Activated CD4-positive, alpha-beta T cell treated with anti-CD3 and anti-CD28 coated beads, Interleukin-2, amount 10 ng/mL, durations not matched to agents 24 days and 14 days (primary cell): ENCODE measurements at regions not wholly inside any gene's neighbourhood (a gene's known extent, or its start where the extent isn't known, plus 50 kb on each side); places are given as distances from the start of the nearest gene placed in this dataset.
"Not testable (repeated sequence)": the region's sequence is repeated elsewhere in the genome, so short reads cannot be mapped to it uniquely, and the experiment has no call there.

Source experiments
- DNase-seq: peaks from one replicate; pipeline ENCODE4 v3.0.0; 2022
- H3K27ac Mint-ChIP-seq: one replicate; pipeline ENCODE4 v1.8.0; 2022; ENCODE audit warnings: mild to moderate bottlenecking, mixed read lengths
- H3K27me3 Mint-ChIP-seq: one replicate; pipeline ENCODE4 v1.8.0; 2022; ENCODE audit warnings: mixed read lengths
- H3K36me3 Mint-ChIP-seq: one replicate; pipeline ENCODE4 v1.8.0; 2022; ENCODE audit warnings: low read depth, mild to moderate bottlenecking, mixed read lengths
- H3K4me1 Mint-ChIP-seq: one replicate; pipeline ENCODE4 v1.8.0; 2021; ENCODE audit warnings: mixed read lengths
- H3K4me3 Mint-ChIP-seq: one replicate; pipeline ENCODE4 v1.8.0; 2022; ENCODE audit warnings: mild to moderate bottlenecking, moderate library complexity, mixed read lengths
- H3K9me3 Mint-ChIP-seq: one replicate; pipeline ENCODE4 v1.8.0; 2021; ENCODE audit warnings: mixed read lengths
- intact Hi-C: fragments of 100-400 bp; cut with micrococcal nuclease; formaldehyde crosslinking; loops from one replicate; pipeline ENCODE4 v1.15.1; 2023

GRCh38 chr7:49438281-49438680 lies 335.2 kb upstream of the VWC2 start:
- intact Hi-C loops, result no loop called here
- DNase-seq, result no peak
- H3K9me3 Mint-ChIP-seq, result no peaks in the 10 kb centered on the region
- H3K4me1 Mint-ChIP-seq, result no peaks in the 10 kb centered on the region
- no peaks in the 10 kb centered on the region for H3K36me3 Mint-ChIP-seq
- H3K27ac Mint-ChIP-seq, result no peak overlapping the region
- H3K4me3 Mint-ChIP-seq, result no peak overlapping the region
- no peaks in the 10 kb centered on the region for H3K27me3 Mint-ChIP-seq

DNA sequence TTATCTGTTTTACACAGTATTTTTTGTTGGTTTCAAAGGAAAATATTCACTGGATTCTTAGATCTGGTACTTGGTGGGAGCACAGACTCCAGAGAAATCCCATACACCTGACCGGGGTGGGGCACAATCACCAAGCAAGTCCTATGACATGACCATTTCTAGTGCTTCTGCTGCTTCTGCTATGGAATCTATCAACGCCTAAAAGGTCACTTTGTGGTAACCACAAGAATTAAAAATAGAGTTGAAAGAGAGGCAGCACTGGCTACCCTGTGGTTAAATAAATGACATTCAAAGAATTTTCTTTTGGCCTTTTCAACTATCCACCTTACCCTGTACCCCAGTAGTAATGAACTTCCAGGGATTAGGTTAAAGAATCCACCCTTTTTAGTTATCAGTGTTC lies 329.9 kb upstream of the VWC2 start:
- no peaks in the 10 kb centered on the region for H3K27me3 Mint-ChIP-seq

DNA sequence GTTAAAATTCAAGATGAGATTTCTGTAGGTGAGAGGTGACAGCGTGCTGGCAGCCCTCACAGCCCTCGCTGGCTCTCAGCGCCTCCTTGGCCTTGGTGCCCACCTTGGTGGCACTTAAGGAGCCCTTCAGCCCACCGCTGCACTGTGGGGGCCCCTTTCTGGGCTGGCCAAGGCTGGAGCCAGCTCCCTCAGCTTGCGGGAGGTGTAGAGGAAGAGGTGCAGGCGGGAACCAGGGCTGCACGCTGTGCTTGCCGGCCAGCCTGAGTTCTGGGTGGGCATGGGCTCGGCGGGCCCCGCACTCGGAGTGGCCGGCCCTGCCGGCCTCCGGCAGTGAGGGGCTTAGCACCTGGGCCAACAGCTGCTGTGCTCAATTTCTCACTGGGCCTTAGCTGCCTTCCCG lies 320.0 kb upstream of the VWC2 start:
- Mint-ChIP-seq H3K9me3 (no peaks in the 10 kb centered on the region), H3K36me3 (no peaks in the 10 kb centered on the region), H3K4me1 (no peaks in the 10 kb centered on the region), H3K4me3 (no peak overlapping the region), H3K27me3 (no peaks in the 10 kb centered on the region), H3K27ac (no peak overlapping the region)
- DNase-seq, result no peak
- intact Hi-C loops, result no loop called here

More for the DNA sequence above, 329.9 kb upstream of the VWC2 start:
- intact Hi-C loops, result no loop called here
- Mint-ChIP-seq H3K36me3 (no peaks in the 10 kb centered on the region), H3K4me3 (no peak overlapping the region), H3K9me3 (no peaks in the 10 kb centered on the region), H3K27ac (no peak overlapping the region), H3K4me1 (no peaks in the 10 kb centered on the region)
- DNase-seq, result no peak

DNA sequence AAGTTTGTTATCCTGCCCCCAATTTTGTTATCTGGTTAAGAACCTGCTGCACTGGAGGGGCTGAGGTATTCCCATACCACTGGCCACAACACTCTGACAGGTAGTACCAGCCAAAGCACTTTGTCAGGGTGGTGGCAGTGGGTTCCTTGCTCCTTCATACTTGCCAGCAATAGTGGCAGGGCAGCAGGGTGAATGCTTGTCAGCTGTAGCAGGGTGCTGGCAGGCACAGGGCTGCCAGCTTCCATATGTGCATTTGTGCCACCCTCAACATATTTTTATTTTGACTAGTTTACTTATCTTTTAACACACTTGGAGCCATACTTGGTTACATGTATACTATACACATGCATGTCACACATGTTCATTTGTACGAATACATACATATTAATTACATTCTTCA lies 294.0 kb upstream of the VWC2 start:
- H3K27me3 Mint-ChIP-seq, result no peaks in the 10 kb centered on the region
- DNase-seq, result no peak
- H3K4me3 Mint-ChIP-seq, result no peak overlapping the region
- H3K27ac Mint-ChIP-seq, result no peak overlapping the region
- no peaks in the 10 kb centered on the region for H3K9me3 Mint-ChIP-seq
- no peaks in the 10 kb centered on the region for H3K4me1 Mint-ChIP-seq
- intact Hi-C loops, result no loop called here
- no peaks in the 10 kb centered on the region for H3K36me3 Mint-ChIP-seq

GRCh38 chr7:49479936-49480544 lies 293.4 kb upstream of the VWC2 start:
- H3K4me3 Mint-ChIP-seq, result no peak overlapping the region
- no peak for DNase-seq
- intact Hi-C loops, result no loop called here
- H3K27me3 Mint-ChIP-seq, result no peaks in the 10 kb centered on the region
- H3K36me3 Mint-ChIP-seq, result no peaks in the 10 kb centered on the region
- H3K4me1 Mint-ChIP-seq, result no peaks in the 10 kb centered on the region
- no peaks in the 10 kb centered on the region for H3K9me3 Mint-ChIP-seq
- H3K27ac Mint-ChIP-seq, result no peak overlapping the region

DNA sequence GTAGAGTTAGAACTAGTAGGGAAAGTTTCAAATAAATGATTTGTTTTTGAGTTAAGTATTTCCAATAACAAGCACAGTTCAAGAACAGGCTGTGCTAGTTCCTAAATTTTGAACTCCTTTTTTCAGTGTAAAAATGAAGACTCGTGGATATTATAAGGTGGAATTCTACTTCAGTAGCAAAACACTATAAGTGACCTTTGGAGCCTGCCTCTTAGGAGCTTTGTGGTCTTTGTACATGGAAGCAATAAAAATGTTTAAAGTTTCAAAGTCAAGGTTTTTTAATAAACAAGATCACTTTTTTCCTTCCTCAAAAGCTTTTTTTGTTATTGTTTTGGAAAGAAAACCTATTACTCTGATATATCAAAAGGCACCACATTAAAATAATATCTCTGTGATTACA lies 292.4 kb upstream of the VWC2 start:
- no peak overlapping the region for H3K27ac Mint-ChIP-seq
- H3K4me3 Mint-ChIP-seq, result no peak overlapping the region
- intact Hi-C loops, result no loop called here
- no peak for DNase-seq
- no peaks in the 10 kb centered on the region for H3K27me3 Mint-ChIP-seq
- no peaks in the 10 kb centered on the region for H3K36me3 Mint-ChIP-seq
- no peaks in the 10 kb centered on the region for H3K4me1 Mint-ChIP-seq
- H3K9me3 Mint-ChIP-seq, result no peaks in the 10 kb centered on the region

DNA sequence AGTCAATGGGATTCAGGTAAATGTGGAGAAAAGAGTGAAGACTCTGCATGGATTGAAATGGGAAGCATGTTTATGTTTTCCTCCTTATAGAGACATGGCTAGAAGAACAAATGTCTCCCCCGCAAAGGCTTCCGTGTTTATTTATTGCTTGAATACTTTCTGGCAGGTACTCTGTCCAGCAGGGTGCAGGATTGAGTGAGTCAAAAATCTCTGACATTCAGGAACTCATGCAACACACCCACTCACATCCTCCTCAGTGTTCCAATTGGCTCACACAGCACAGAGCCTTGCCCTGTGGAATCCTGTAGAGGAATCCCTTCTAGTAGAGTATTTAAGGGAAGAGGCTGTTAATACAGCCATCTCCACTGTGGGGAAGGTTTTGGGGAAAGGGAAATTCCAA lies 290.3 kb upstream of the VWC2 start:
- H3K4me1 Mint-ChIP-seq, result no peaks in the 10 kb centered on the region
- no peak for DNase-seq
- no peak overlapping the region for H3K27ac Mint-ChIP-seq
- H3K27me3 Mint-ChIP-seq, result no peaks in the 10 kb centered on the region
- H3K36me3 Mint-ChIP-seq, result no peaks in the 10 kb centered on the region
- H3K9me3 Mint-ChIP-seq, result no peaks in the 10 kb centered on the region
- intact Hi-C loops, result no loop called here
- H3K4me3 Mint-ChIP-seq, result no peak overlapping the region

- Mint-ChIP-seq H3K27me3 (no peaks in the 10 kb centered on the region), H3K4me1 (no peaks in the 10 kb centered on the region), H3K36me3 (no peaks in the 10 kb centered on the region), H3K27ac (no peak overlapping the region), H3K9me3 (no peaks in the 10 kb centered on the region), H3K4me3 (no peak overlapping the region)
- intact Hi-C loops, result no loop called here
- DNase-seq, result no peak
Measured at GRCh38 chr7:49486974-49487829, 286.2 kb upstream of the VWC2 start.

GRCh38 chr7:49487830-49488140 lies 285.7 kb upstream of the VWC2 start:
- Mint-ChIP-seq H3K4me1 (no peaks in the 10 kb centered on the region), H3K4me3 (no peak overlapping the region), H3K27me3 (no peaks in the 10 kb centered on the region), H3K36me3 (no peaks in the 10 kb centered on the region), H3K27ac (no peak overlapping the region), H3K9me3 (no peaks in the 10 kb centered on the region)
- DNase-seq, result no peak
- intact Hi-C loops, result no loop called here

DNA sequence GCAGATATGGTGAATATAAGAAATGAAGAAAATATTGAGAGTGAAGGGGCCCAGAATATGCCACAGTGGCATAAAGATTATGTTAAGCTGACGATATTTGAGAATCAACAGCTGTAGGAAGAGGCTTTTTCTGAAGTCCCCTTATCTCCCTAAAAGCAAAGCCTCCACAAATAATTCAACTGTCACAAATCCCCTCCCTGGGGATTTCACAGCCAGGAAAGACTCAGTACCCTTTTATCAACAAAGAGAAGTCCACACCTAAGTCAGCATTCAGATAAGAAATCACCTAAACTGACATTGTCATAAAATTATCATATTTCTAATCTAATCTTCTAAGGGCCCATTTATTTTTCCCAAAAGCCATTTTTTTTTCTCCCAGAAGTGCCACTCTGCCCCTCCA lies 284.9 kb upstream of the VWC2 start:
- H3K4me3 Mint-ChIP-seq, result no peak overlapping the region
- no peak overlapping the region for H3K27ac Mint-ChIP-seq
- H3K4me1 Mint-ChIP-seq, result no peaks in the 10 kb centered on the region
- no peak for DNase-seq
- no peaks in the 10 kb centered on the region for H3K9me3 Mint-ChIP-seq
- intact Hi-C loops, result no loop called here
- no peaks in the 10 kb centered on the region for H3K27me3 Mint-ChIP-seq
- no peaks in the 10 kb centered on the region for H3K36me3 Mint-ChIP-seq

- H3K9me3 Mint-ChIP-seq, result no peaks in the 10 kb centered on the region
- H3K36me3 Mint-ChIP-seq, result no peaks in the 10 kb centered on the region
- intact Hi-C loops, result no loop called here
- H3K4me1 Mint-ChIP-seq, result no peaks in the 10 kb centered on the region
- no peak overlapping the region for H3K27ac Mint-ChIP-seq
- no peaks in the 10 kb centered on the region for H3K27me3 Mint-ChIP-seq
- H3K4me3 Mint-ChIP-seq, result no peak overlapping the region
- no peak for DNase-seq
Measured at GRCh38 chr7:49497471-49497870, 276.0 kb upstream of the VWC2 start.

GRCh38 chr7:49500741-49501140 lies 272.7 kb upstream of the VWC2 start:
- Mint-ChIP-seq H3K4me1 (no peaks in the 10 kb centered on the region), H3K27me3 (no peaks in the 10 kb centered on the region), H3K9me3 (no peaks in the 10 kb centered on the region), H3K36me3 (no peaks in the 10 kb centered on the region), H3K27ac (no peak overlapping the region), H3K4me3 (no peak overlapping the region)
- intact Hi-C loops, result no loop called here
- no peak for DNase-seq

DNA sequence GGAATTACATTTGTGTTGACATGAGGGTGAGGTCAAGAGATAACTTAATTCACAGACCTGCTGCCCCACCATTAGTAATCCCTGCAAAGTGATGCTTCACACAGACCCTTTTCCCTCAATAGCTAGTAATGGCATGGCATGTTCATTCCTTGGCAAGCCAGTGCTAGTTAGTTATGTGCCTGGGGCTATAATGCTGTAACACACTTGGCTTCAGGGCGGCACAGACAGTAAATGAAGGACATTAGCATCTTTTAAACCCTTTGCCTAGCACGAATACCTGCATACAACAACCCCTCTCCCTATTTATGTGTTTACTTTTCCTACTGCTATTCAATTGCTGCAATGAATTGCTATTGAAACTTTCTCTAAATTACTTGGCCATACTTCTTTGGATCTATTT lies 266.2 kb upstream of the VWC2 start:
- intact Hi-C loops, H3K9me3 Mint-ChIP-seq, H3K4me1 Mint-ChIP-seq, H3K27ac Mint-ChIP-seq, H3K27me3 Mint-ChIP-seq, DNase-seq, H3K36me3 Mint-ChIP-seq, H3K4me3 Mint-ChIP-seq: not testable (repeated sequence)

- no peak overlapping the region for H3K27ac Mint-ChIP-seq
- no peaks in the 10 kb centered on the region for H3K4me1 Mint-ChIP-seq
- H3K4me3 Mint-ChIP-seq, result no peak overlapping the region
- DNase-seq, result no peak
- H3K9me3 Mint-ChIP-seq, result no peaks in the 10 kb centered on the region
- intact Hi-C loops, result no loop called here
- H3K36me3 Mint-ChIP-seq, result no peaks in the 10 kb centered on the region
- H3K27me3 Mint-ChIP-seq, result no peaks in the 10 kb centered on the region
Measured at GRCh38 chr7:49513911-49514310, 259.5 kb upstream of the VWC2 start.

- intact Hi-C loops, result no loop called here
- DNase-seq, result no peak
- H3K36me3 Mint-ChIP-seq, result no peaks in the 10 kb centered on the region
- no peaks in the 10 kb centered on the region for H3K27me3 Mint-ChIP-seq
- H3K27ac Mint-ChIP-seq, result no peak overlapping the region
- no peaks in the 10 kb centered on the region for H3K9me3 Mint-ChIP-seq
- H3K4me3 Mint-ChIP-seq, result no peak overlapping the region
- no peaks in the 10 kb centered on the region for H3K4me1 Mint-ChIP-seq
Measured at GRCh38 chr7:49520951-49521350, 252.5 kb upstream of the VWC2 start.
